ENCODE measurements at regions not wholly inside any gene's neighbourhood (a gene's known extent, or its start where the extent isn't known, plus 50 kb on each side); places are given as distances from the start of the nearest gene placed in this dataset.

GRCh38 chr20:4512891-4513550, 173.2 kb upstream of the PRNP start:
- DNase-seq (ENCODE audit: low read depth), result peak; percentile 98

- peak; percentile 39 for DNase-seq (ENCODE audit: low read depth)
These were observed 174.5 kb upstream of the PRNP start for GRCh38 chr20:4511776-4512175.

- peak; percentile 67 for DNase-seq (ENCODE audit: low read depth)
These were observed 176.3 kb upstream of the PRNP start for GRCh38 chr20:4509825-4510522.

GRCh38 chr20:4508773-4509172, 177.5 kb upstream of the PRNP start:
- DNase-seq (ENCODE audit: low read depth), result peak; percentile 42

GRCh38 chr20:4507288-4507719, 179.0 kb upstream of the PRNP start:
- DNase-seq (ENCODE audit: low read depth), result peak; percentile 91

- no peak for DNase-seq (ENCODE audit: low read depth)
These were observed 181.4 kb upstream of the PRNP start for GRCh38 chr20:4504814-4505213.

GRCh38 chr20:4502756-4503155, 183.5 kb upstream of the PRNP start:
- DNase-seq (ENCODE audit: low read depth), result no peak

- DNase-seq (ENCODE audit: low read depth), result no peak
These were observed 192.9 kb upstream of the PRNP start for GRCh38 chr20:4493386-4493785.

GRCh38 chr20:4491643-4492042, 194.6 kb upstream of the PRNP start:
- peak; percentile 20 for DNase-seq (ENCODE audit: low read depth)

- DNase-seq (ENCODE audit: low read depth), result peak; percentile 44
These were observed 195.5 kb upstream of the PRNP start for GRCh38 chr20:4490606-4491280.

- no peak for DNase-seq (ENCODE audit: low read depth)
These were observed 196.2 kb upstream of the PRNP start for GRCh38 chr20:4490045-4490444.

- DNase-seq (ENCODE audit: low read depth), result peak; percentile 94
These were observed 197.6 kb upstream of the PRNP start for GRCh38 chr20:4488407-4489339.

- DNase-seq (ENCODE audit: low read depth), result no peak
These were observed 201.8 kb upstream of the PRNP start for GRCh38 chr20:4484379-4484997.

GRCh38 chr20:4483961-4484360, 202.3 kb upstream of the PRNP start:
- no peak for DNase-seq (ENCODE audit: low read depth)

GRCh38 chr20:4483486-4483885, 202.8 kb upstream of the PRNP start:
- DNase-seq (ENCODE audit: low read depth), result peak; percentile 71

GRCh38 chr20:4480104-4480503, 206.2 kb upstream of the PRNP start:
- no peak for DNase-seq (ENCODE audit: low read depth)

- DNase-seq (ENCODE audit: low read depth), result no peak
These were observed 209.3 kb upstream of the PRNP start for GRCh38 chr20:4476903-4477500.

GRCh38 chr20:4472906-4473305, 213.3 kb upstream of the PRNP start:
- no peak for DNase-seq (ENCODE audit: low read depth)

GRCh38 chr20:4471221-4471620, 215.0 kb upstream of the PRNP start:
- DNase-seq (ENCODE audit: low read depth), result no peak

- peak; percentile 49 for DNase-seq (ENCODE audit: low read depth)
These were observed 215.9 kb upstream of the PRNP start for GRCh38 chr20:4470375-4470774.

GRCh38 chr20:4469910-4470309, 216.3 kb upstream of the PRNP start:
- DNase-seq (ENCODE audit: low read depth), result no peak
